H1 (cell line): ENCODE measurements at regions not wholly inside any gene's neighbourhood (a gene's known extent, or its start where the extent isn't known, plus 50 kb on each side); places are given as distances from the start of the nearest gene placed in this dataset.

Source experiments
- CTCF ChIA-PET: fragments of 300-600 bp; sonication (Branson Sonifier 250); formaldehyde crosslinking; loops from one replicate; lab custom pipeline; 2021; ENCODE audit not compliant: partially characterized antibody; lab: Charles Lee
- POLR2A ChIA-PET: fragments of 300-600 bp; sonication (Branson Sonifier 250); formaldehyde crosslinking; loops from one replicate; lab custom pipeline; 2021; ENCODE audit warnings: inconsistent platforms; ENCODE audit not compliant: partially characterized antibody; lab: Charles Lee
- DNase-seq, 2 experiments: peaks; one replicate each; pipeline versions ENCODE4 v3.0.0 to v3.0.0-alpha.2; 2010 to 2022; ENCODE audit warnings: low spot score in 2 of 2, low read depth in 1 of 2, mixed read lengths in 1 of 2
- FAIRE-seq: peaks from 2 replicates; lab custom pipeline; 2011; peaks lifted over from hg19 to GRCh38; lab: Jason Lieb, UNC
- H2AFZ ChIP-seq: 2 replicates; pipeline ENCODE4 v1.8.1; 2012; ENCODE audit warnings: low read length, inconsistent platforms
- H2AK5ac ChIP-seq: 2 replicates; pipeline ENCODE4 v1.6.1; 2013; ENCODE audit warnings: low read depth, low read length
- H2BK120ac ChIP-seq: replicated peaks from 2 replicates; pipeline ENCODE3; 2013; ENCODE audit warnings: low read depth, low read length, inconsistent platforms
- H2BK12ac ChIP-seq: 2 replicates; pipeline ENCODE4 v1.6.1; 2013; ENCODE audit warnings: low read depth, low read length
- H2BK15ac ChIP-seq: 2 replicates; pipeline ENCODE4 v1.6.1; 2013; ENCODE audit warnings: low read length
- H2BK20ac ChIP-seq: 2 replicates; pipeline ENCODE4 v1.6.1; 2013; ENCODE audit warnings: low read length
- H2BK5ac ChIP-seq: 2 replicates; pipeline ENCODE4 v1.6.1; 2013; ENCODE audit warnings: low read depth, low read length
- H3K14ac ChIP-seq: 2 replicates; pipeline ENCODE4 v1.6.1; 2013; ENCODE audit warnings: inconsistent platforms; ENCODE audit not compliant: insufficient read length
- H3K18ac ChIP-seq: 2 replicates; pipeline ENCODE4 v1.6.1; 2013; ENCODE audit warnings: low read length; ENCODE audit errors: extremely low read depth
- H3K23ac ChIP-seq: 2 replicates; pipeline ENCODE4 v1.6.1; 2013; ENCODE audit warnings: inconsistent platforms; ENCODE audit not compliant: insufficient read length
- H3K23me2 ChIP-seq: 2 replicates; pipeline ENCODE4 v1.6.1; 2013; ENCODE audit warnings: low read depth, low read length
- H3K27ac ChIP-seq: 2 replicates; pipeline ENCODE4 v1.6.1; 2011; ENCODE audit warnings: low read depth, low read length, inconsistent platforms
- H3K27me3 ChIP-seq, 4 experiments: replicated peaks in 1 of 4; 1 replicate in 1 of 4; 2 replicates in 3 of 4; pipeline versions ENCODE4 v1.6.1 to v1.8.1; 2011 to 2013; ENCODE audit warnings: low read length in 3 of 4, mild to moderate bottlenecking in 3 of 4, inconsistent platforms in 2 of 4, mixed read lengths in 2 of 4, moderate library complexity in 1 of 4; ENCODE audit not compliant: control insufficient read depth in 3 of 4, insufficient read depth in 3 of 4; ENCODE audit errors: extremely low read depth in 1 of 4
- H3K36me3 ChIP-seq, 4 experiments: 2 replicates each; pipeline versions ENCODE4 v1.6.1 to v1.8.1; 2011 to 2013; ENCODE audit warnings: mild to moderate bottlenecking in 4 of 4, low read length in 3 of 4, moderate library complexity in 2 of 4, control low read depth in 1 of 4, inconsistent platforms in 1 of 4; ENCODE audit not compliant: insufficient read depth in 4 of 4, control insufficient read depth in 2 of 4
- H3K4ac ChIP-seq: replicated peaks from 2 replicates; pipeline ENCODE3; 2013; ENCODE audit warnings: low read length, low read depth, mixed read lengths, inconsistent platforms; ENCODE audit not compliant: insufficient read length
- H3K4me1 ChIP-seq, 4 experiments: replicated peaks in 1 of 4; 1 replicate in 1 of 4; 2 replicates in 3 of 4; pipeline versions ENCODE4 v1.6.1 to v1.8.1; 2011 to 2013; ENCODE audit warnings: low read length in 3 of 4, inconsistent platforms in 2 of 4, mixed read lengths in 1 of 4; ENCODE audit not compliant: insufficient read depth in 4 of 4, control insufficient read depth in 3 of 4
- H3K4me2 ChIP-seq, 2 experiments: 2 replicates each; pipeline versions ENCODE4 v1.6.1 to v1.8.1; 2011 to 2013; ENCODE audit warnings: low read depth in 2 of 2, low read length in 2 of 2, control low read depth in 1 of 2, inconsistent platforms in 1 of 2, mild to moderate bottlenecking in 1 of 2; ENCODE audit not compliant: insufficient read depth in 1 of 2
- H3K4me3 ChIP-seq, 4 experiments: fragments of 200-600, 300-600 bp in 1 of 4; sonication (generic), shearing (Covaris generic), sonication (Bioruptor Twin) in 1 of 4; 2 replicates each; pipeline versions ENCODE4 v1.5.1 to v1.8.1; 2011 to 2016; ENCODE audit warnings: low read length in 4 of 4, low read depth in 3 of 4, control low read depth in 2 of 4, inconsistent platforms in 2 of 4, mild to moderate bottlenecking in 2 of 4, mixed read lengths in 1 of 4, moderate library complexity in 1 of 4; ENCODE audit not compliant: insufficient read depth in 2 of 4; ENCODE audit errors: extremely low read depth in 1 of 4
- H3K56ac ChIP-seq: replicated peaks from 2 replicates; pipeline ENCODE3; 2013; ENCODE audit warnings: low read depth, mild to moderate bottlenecking, mixed read lengths, low read length, inconsistent platforms; ENCODE audit not compliant: insufficient read length
- H3K79me1 ChIP-seq: 2 replicates; pipeline ENCODE4 v1.6.1; 2013; ENCODE audit warnings: low read depth, low read length, control low read depth
- H3K79me2 ChIP-seq, 2 experiments: 2 replicates each; pipeline versions ENCODE4 v1.6.1 to v1.8.1; 2012 to 2013; ENCODE audit warnings: low read length in 2 of 2, mild to moderate bottlenecking in 2 of 2, inconsistent platforms in 1 of 2; ENCODE audit not compliant: insufficient read depth in 2 of 2, control insufficient read depth in 1 of 2
- H3K9ac ChIP-seq, 4 experiments: replicated peaks in 1 of 4; 1 replicate in 1 of 4; 2 replicates in 3 of 4; pipeline versions ENCODE4 v1.6.1 to v1.8.1; 2011 to 2013; ENCODE audit warnings: low read depth in 3 of 4, low read length in 3 of 4, control low read depth in 2 of 4, mild to moderate bottlenecking in 2 of 4, moderate library complexity in 2 of 4, inconsistent platforms in 1 of 4; ENCODE audit errors: extremely low read depth in 1 of 4
- H3K9me3 ChIP-seq, 2 experiments: 2 replicates each; pipeline versions ENCODE4 v1.6.1 to v1.8.1; 2012 to 2013; ENCODE audit warnings: mild to moderate bottlenecking in 2 of 2, moderate library complexity in 2 of 2, control low read depth in 1 of 2, inconsistent platforms in 1 of 2, low read depth in 1 of 2, low read length in 1 of 2, mixed read lengths in 1 of 2; ENCODE audit not compliant: insufficient read depth in 2 of 2
- H4K20me1 ChIP-seq, 2 experiments: replicated peaks in 1 of 2; 2 replicates each; pipeline versions ENCODE3 to v1.8.1; 2011 to 2013; ENCODE audit warnings: inconsistent platforms in 2 of 2, low read length in 2 of 2, mild to moderate bottlenecking in 1 of 2; ENCODE audit not compliant: insufficient read depth in 2 of 2, control insufficient read depth in 1 of 2
- H4K5ac ChIP-seq: 2 replicates; pipeline ENCODE4 v1.6.1; 2013; ENCODE audit warnings: low read length, low read depth, mixed read lengths, inconsistent platforms; ENCODE audit not compliant: insufficient read length
- H4K8ac ChIP-seq: 2 replicates; pipeline ENCODE4 v1.8.0; 2013; ENCODE audit warnings: mild to moderate bottlenecking, moderate library complexity, low read length, inconsistent platforms; ENCODE audit not compliant: insufficient read depth; ENCODE audit errors: extremely low read depth
- H4K91ac ChIP-seq: replicated peaks from 2 replicates; pipeline ENCODE3; 2013; ENCODE audit warnings: low read length, mixed read lengths, inconsistent platforms; ENCODE audit not compliant: insufficient read length
- CTBP2 ChIP-seq: IDR thresholded peaks from 2 replicates; pipeline ENCODE4 v1.7.0; 2011; ENCODE audit warnings: borderline replicate concordance, mild to moderate bottlenecking, moderate library complexity, mixed read lengths, low read length; ENCODE audit not compliant: insufficient read depth, insufficient read length
- GTF2F1 ChIP-seq: IDR thresholded peaks from 2 replicates; pipeline ENCODE4 v1.6.1; 2012; ENCODE audit warnings: low read depth, low read length, improper control_type of control experiment, borderline replicate concordance
- WGBS, 2 experiments: shearing (Covaris generic) in 1 of 2; methylation state at CpG; one replicate each; pipeline versions ENCODE4 v1.1.6 to v1.1.7; 2013 to 2015; ENCODE audit warnings: low lambda C conversion rate in 2 of 2, mixed read lengths in 2 of 2, inconsistent platforms in 1 of 2, low coverage in 1 of 2, missing lambda C conversion rate in 1 of 2; ENCODE audit not compliant: insufficient replicate concordance in 2 of 2, insufficient coverage in 1 of 2, insufficient read length in 1 of 2; ENCODE audit errors: extremely low coverage in 1 of 2, missing lambda C conversion rate in 1 of 2; 5-methylcytosine and 5-hydroxymethylcytosine counted together
- TF ChIP-seq, protein P1 (sequence below), 3 experiments: IDR thresholded peaks; 1 replicate in 2 of 3; 2 replicates in 1 of 3; pipeline versions ENCODE4 v1.5.1 to v1.6.1; 2011; ENCODE audit warnings: low read length in 3 of 3, mild to moderate bottlenecking in 3 of 3, inconsistent platforms in 2 of 3, low read depth in 1 of 3, moderate library complexity in 1 of 3; ENCODE audit not compliant: insufficient read depth in 1 of 3; ENCODE audit errors: control extremely low read depth in 1 of 3

DNA sequence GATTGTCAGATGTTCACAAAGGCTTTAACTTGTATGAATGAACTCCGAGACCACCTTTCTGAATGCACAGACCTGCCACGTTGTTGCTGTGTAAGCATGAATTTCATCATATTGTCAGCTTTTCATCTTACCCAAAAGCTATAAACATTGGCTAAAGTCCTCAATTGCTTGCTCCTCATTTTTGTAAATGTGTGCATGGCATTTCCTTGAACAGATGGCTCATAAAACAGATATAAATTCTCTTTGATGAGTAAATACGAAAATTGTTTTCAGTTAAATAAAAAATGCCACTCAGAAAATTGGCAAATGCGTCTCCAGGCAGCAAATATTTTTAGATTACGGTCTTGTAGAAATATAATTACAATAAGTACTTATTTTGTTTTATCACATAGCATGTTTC, 226.0 kb upstream of the NDN start:
- H2BK20ac ChIP-seq, result no peak overlapping the region
- CTCF ChIA-PET, result interaction anchor here (1.6 kb wide), 1 partner anchor 269 kb away, joined by 3 read pairs; no protein-coding TSS in a partner anchor
- no peak overlapping the region for H2AFZ ChIP-seq
- H3K4ac ChIP-seq, result no peak overlapping the region
- H3K9ac ChIP-seq, result no peak overlapping the region
- H3K4me2 ChIP-seq, result no peak overlapping the region
- no peak overlapping the region for H3K23ac ChIP-seq
- no peak overlapping the region for H2BK5ac ChIP-seq
- H2BK120ac ChIP-seq, result no peak overlapping the region
- no peak overlapping the region for H2BK15ac ChIP-seq
- POLR2A ChIA-PET, result no interaction called here
- no peak overlapping the region for H3K14ac ChIP-seq
- no peaks in the 10 kb centered on the region for H3K36me3 ChIP-seq
- H3K79me1 ChIP-seq, result no peaks in the 10 kb centered on the region
- H3K79me2 ChIP-seq, result no peaks in the 10 kb centered on the region
- H4K20me1 ChIP-seq, result no peaks in the 10 kb centered on the region
- H4K8ac ChIP-seq, result no peak overlapping the region
- FAIRE-seq, result no peak
- H2AK5ac ChIP-seq, result no peak overlapping the region
- no peak overlapping the region for H4K5ac ChIP-seq
- 79% methylated on average over 5 of the region's 5 CpGs; no CpG with 5 or more reads in 1 of the 2 experiments for WGBS, 2 experiments
- TF ChIP-seq GTF2F1 (no peak), CTBP2 (no peak)
- TF ChIP-seq, protein P1, sequence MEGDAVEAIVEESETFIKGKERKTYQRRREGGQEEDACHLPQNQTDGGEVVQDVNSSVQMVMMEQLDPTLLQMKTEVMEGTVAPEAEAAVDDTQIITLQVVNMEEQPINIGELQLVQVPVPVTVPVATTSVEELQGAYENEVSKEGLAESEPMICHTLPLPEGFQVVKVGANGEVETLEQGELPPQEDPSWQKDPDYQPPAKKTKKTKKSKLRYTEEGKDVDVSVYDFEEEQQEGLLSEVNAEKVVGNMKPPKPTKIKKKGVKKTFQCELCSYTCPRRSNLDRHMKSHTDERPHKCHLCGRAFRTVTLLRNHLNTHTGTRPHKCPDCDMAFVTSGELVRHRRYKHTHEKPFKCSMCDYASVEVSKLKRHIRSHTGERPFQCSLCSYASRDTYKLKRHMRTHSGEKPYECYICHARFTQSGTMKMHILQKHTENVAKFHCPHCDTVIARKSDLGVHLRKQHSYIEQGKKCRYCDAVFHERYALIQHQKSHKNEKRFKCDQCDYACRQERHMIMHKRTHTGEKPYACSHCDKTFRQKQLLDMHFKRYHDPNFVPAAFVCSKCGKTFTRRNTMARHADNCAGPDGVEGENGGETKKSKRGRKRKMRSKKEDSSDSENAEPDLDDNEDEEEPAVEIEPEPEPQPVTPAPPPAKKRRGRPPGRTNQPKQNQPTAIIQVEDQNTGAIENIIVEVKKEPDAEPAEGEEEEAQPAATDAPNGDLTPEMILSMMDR (IDR thresholded peaks at IDR 0.05; ENCODE audit: control extremely low read depth in 1 of 3, insufficient read depth in 1 of 3, low read depth in 1 of 3, low read length in 3 of 3), result no peak
- no peak overlapping the region for H3K56ac ChIP-seq
- no peak overlapping the region for H3K4me3 ChIP-seq
- H3K9me3 ChIP-seq, result peaks cover 13 to 25% of the 10 kb centered on the region in 2 experiments; a peak in 3 of 4 replicates
- no peaks in the 10 kb centered on the region for H3K27me3 ChIP-seq
- no peak overlapping the region for H3K27ac ChIP-seq
- no peaks in the 10 kb centered on the region for H3K4me1 ChIP-seq
- no peaks in the 10 kb centered on the region for H3K23me2 ChIP-seq
- no peak overlapping the region for H3K18ac ChIP-seq
- no peak overlapping the region for H2BK12ac ChIP-seq
- H4K91ac ChIP-seq, result no peak overlapping the region
- no peak for DNase-seq
